DND-41 (cell line): ENCODE measurements at regions not wholly inside any gene's neighbourhood (a gene's known extent, or its start where the extent isn't known, plus 50 kb on each side); places are given as distances from the start of the nearest gene placed in this dataset.

Source experiments
- ATAC-seq: fragments of 200-7000 bp; cut with Tn5 transposase; 3 replicates; pipeline ENCODE4 v1.9.1; 2021; ENCODE audit warnings: low read depth; ENCODE audit not compliant: insufficient read depth
- DNase-seq: peaks from one replicate; pipeline ENCODE4 v3.0.0-alpha.2; 2020
- H2AFZ ChIP-seq: 2 replicates; pipeline ENCODE4 v1.6.0; 2012; ENCODE audit warnings: low read depth, low read length
- H3K27ac ChIP-seq: 2 replicates; pipeline ENCODE4 v1.5.1; 2012; ENCODE audit warnings: low read length, inconsistent platforms
- H3K27me3 ChIP-seq: fragments of 200-600 bp; sonication (generic); 2 replicates; pipeline ENCODE4 v1.6.0; 2012; ENCODE audit warnings: low read length, mild to moderate bottlenecking, inconsistent platforms; ENCODE audit not compliant: insufficient read depth, poor library complexity
- H3K36me3 ChIP-seq: 2 replicates; pipeline ENCODE4 v1.5.1; 2012; ENCODE audit warnings: low read length, inconsistent platforms; ENCODE audit not compliant: insufficient read depth
- H3K4me1 ChIP-seq: 2 replicates; pipeline ENCODE4 v1.5.1; 2012; ENCODE audit warnings: mild to moderate bottlenecking, low read length; ENCODE audit not compliant: insufficient read depth
- H3K4me2 ChIP-seq: 2 replicates; pipeline ENCODE4 v1.6.0; 2012; ENCODE audit warnings: mild to moderate bottlenecking, moderate library complexity, low read length, inconsistent platforms; ENCODE audit not compliant: insufficient read depth
- H3K4me3 ChIP-seq, 2 experiments: fragments of 200-600 bp in 1 of 2; shearing (Covaris generic) in 1 of 2; 2 replicates each; pipeline ENCODE4 v1.5.1; 2012 to 2016; ENCODE audit warnings: inconsistent platforms in 2 of 2, low read length in 2 of 2, mild to moderate bottlenecking in 2 of 2, low read depth in 1 of 2, moderate library complexity in 1 of 2
- H3K79me2 ChIP-seq: 2 replicates; pipeline ENCODE4 v1.6.0; 2012; ENCODE audit warnings: low read length, inconsistent platforms; ENCODE audit not compliant: insufficient read depth
- H3K9ac ChIP-seq: 2 replicates; pipeline ENCODE4 v1.6.0; 2012; ENCODE audit warnings: low read depth, mild to moderate bottlenecking, inconsistent platforms, low read length, moderate library complexity
- H3K9me3 ChIP-seq: 2 replicates; pipeline ENCODE4 v1.5.1; 2012; ENCODE audit warnings: low read length, moderate library complexity, mild to moderate bottlenecking, inconsistent platforms; ENCODE audit not compliant: insufficient read depth, severe bottlenecking
- H4K20me1 ChIP-seq: 2 replicates; pipeline ENCODE4 v1.6.0; 2012; ENCODE audit warnings: low read length; ENCODE audit not compliant: insufficient read depth
- EZH2 ChIP-seq: IDR thresholded peaks from 3 replicates; pipeline ENCODE4 v1.6.1; 2012; ENCODE audit warnings: borderline replicate concordance, low read depth, mild to moderate bottlenecking, moderate library complexity, low read length, inconsistent platforms; ENCODE audit not compliant: severe bottlenecking
- TF ChIP-seq, protein P1 (sequence below): IDR thresholded peaks from 2 replicates; pipeline ENCODE4 v1.5.1; 2012; ENCODE audit warnings: borderline replicate concordance, low read length, moderate library complexity, mild to moderate bottlenecking; ENCODE audit not compliant: poor library complexity, severe bottlenecking; ENCODE audit errors: extremely low read depth

DNA sequence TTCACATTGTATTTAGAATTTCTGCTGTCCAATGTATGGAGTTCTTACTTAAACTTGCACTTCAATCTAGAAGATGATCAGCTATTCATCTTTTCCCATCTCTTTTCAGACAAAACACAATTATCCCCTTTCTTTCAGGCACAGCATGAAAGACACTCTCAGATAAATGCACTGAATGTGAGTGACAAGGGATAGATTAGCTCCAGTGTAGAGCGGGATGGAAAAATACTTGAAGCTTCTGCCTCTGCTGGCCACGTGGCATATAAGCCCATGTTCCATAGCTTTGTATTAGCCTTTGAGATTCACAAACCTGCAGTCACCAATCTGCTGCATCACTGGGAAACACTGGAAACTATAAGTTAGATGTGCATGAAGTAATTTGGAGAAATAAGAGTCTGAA, 162.2 kb upstream of the FAM3C start:
- TF ChIP-seq, protein P1, sequence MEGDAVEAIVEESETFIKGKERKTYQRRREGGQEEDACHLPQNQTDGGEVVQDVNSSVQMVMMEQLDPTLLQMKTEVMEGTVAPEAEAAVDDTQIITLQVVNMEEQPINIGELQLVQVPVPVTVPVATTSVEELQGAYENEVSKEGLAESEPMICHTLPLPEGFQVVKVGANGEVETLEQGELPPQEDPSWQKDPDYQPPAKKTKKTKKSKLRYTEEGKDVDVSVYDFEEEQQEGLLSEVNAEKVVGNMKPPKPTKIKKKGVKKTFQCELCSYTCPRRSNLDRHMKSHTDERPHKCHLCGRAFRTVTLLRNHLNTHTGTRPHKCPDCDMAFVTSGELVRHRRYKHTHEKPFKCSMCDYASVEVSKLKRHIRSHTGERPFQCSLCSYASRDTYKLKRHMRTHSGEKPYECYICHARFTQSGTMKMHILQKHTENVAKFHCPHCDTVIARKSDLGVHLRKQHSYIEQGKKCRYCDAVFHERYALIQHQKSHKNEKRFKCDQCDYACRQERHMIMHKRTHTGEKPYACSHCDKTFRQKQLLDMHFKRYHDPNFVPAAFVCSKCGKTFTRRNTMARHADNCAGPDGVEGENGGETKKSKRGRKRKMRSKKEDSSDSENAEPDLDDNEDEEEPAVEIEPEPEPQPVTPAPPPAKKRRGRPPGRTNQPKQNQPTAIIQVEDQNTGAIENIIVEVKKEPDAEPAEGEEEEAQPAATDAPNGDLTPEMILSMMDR: no peak
- TF ChIP-seq EZH2: no peak
- no peak overlapping the region for H3K9ac ChIP-seq
- H3K79me2 ChIP-seq: no peaks in the 10 kb centered on the region
- H3K27ac ChIP-seq: no peak overlapping the region
- H3K27me3 ChIP-seq: no peaks in the 10 kb centered on the region
- ATAC-seq (no peak), DNase-seq (no peak)
- no peaks in the 10 kb centered on the region for H3K4me1 ChIP-seq
- H2AFZ ChIP-seq: no peak overlapping the region
- H3K36me3 ChIP-seq: no peaks in the 10 kb centered on the region
- H3K9me3 ChIP-seq: no peaks in the 10 kb centered on the region
- H3K4me3 ChIP-seq: no peak overlapping the region
- H3K4me2 ChIP-seq: no peak overlapping the region
- no peaks in the 10 kb centered on the region for H4K20me1 ChIP-seq

DNA sequence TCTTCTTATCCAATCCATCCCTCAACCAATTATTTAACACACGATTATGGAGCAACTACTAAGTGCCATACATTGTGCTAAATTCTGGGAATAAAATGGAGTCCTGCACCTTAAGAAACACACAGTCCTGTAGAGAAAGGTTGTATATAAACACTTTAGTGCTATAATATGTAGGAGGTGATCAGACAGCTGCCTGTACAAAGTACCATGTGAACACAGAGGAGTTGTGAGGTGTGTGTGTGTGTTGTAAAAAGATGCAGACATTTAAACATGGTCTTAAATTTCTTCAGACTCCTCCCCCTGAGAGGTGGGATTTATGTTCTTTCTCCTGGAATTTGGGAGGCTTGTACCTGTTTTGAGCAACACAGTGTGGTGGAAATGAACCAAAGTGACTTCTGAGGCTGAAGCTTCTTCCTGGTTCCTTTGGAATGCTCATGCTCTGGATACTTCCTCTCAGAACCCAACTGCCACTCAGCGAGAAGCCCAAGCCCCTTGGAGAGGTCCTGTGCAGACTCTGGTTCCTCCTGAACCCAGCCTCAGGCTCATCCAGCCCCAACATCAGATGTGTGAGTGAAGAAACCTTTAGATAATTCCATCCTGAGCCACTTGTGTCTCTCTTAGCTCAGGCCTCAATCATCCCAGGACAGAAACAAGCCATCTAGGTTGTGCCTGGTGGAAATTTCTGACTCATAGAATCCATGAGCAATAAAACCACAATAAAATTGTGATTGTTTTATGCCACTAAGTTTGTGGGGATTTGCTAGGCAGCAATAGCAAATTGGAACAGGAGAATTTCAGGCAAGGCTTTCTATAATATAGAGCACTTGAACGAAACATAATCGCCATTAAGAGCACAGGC, 161.2 kb upstream of the FAM3C start:
- H3K27me3 ChIP-seq: no peaks in the 10 kb centered on the region
- no peaks in the 10 kb centered on the region for H4K20me1 ChIP-seq
- H3K4me3 ChIP-seq: no peak overlapping the region
- no peak overlapping the region for H3K27ac ChIP-seq
- TF ChIP-seq EZH2: no peak
- TF ChIP-seq, protein P1: no peak
- ATAC-seq: no peak
- H2AFZ ChIP-seq: no peak overlapping the region
- H3K9me3 ChIP-seq: no peaks in the 10 kb centered on the region
- H3K4me1 ChIP-seq: no peaks in the 10 kb centered on the region
- H3K4me2 ChIP-seq: no peak overlapping the region
- no peaks in the 10 kb centered on the region for H3K79me2 ChIP-seq
- DNase-seq: no peak
- H3K9ac ChIP-seq: no peak overlapping the region
- no peaks in the 10 kb centered on the region for H3K36me3 ChIP-seq

DNA sequence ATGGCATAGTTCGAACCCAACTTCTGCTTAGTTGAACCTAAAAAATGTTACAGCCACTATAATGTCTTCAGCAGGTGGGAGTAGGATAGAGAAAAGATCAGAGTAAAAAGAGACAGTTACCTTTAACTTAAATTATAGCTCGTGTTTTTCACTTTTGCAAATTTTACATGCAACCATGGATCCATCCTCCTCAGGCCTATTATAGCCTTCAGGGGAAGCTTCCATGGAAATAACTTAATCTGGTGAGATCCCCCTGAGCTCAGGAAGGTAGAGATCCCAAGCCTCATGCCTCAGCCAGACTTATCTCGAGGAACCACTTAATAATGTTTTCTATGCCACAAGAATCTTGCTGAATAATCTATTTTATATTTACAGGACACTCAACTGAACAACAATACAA, 159.4 kb upstream of the FAM3C start:
- no peak overlapping the region for H2AFZ ChIP-seq

DNA sequence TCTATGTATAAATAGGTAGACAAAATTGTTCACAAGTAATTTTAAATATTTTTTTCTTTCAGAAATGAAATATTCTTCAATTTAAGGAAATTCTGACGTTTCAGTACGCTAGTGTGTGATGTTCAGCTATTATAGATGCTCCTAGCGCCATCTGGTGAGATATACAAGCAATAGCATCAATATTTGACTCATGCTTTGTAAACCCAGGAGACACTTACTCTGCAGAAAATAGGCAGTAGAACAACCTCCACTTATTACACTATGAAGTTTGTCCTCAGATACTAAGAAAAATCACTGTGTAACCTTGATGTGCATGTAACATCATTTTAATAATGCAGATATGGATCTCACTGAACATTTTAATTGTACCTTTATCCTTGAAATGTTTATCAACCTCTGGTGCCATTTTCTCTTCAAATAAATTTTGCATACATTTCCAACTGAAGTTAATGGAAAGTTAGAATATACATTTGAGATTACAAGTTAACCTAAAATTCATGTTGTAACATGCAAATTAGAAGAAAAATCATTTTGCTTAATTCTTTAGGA, 151.5 kb upstream of the FAM3C start:
- no peaks in the 10 kb centered on the region for H4K20me1 ChIP-seq
- no peak overlapping the region for H2AFZ ChIP-seq
- ATAC-seq (peak; percentile 94), DNase-seq (no peak)
- no peak overlapping the region for H3K27ac ChIP-seq
- TF ChIP-seq, protein P1: peak; percentile 84
- TF ChIP-seq EZH2: no peak
- no peaks in the 10 kb centered on the region for H3K9me3 ChIP-seq
- no peaks in the 10 kb centered on the region for H3K4me1 ChIP-seq
- no peaks in the 10 kb centered on the region for H3K79me2 ChIP-seq
- no peaks in the 10 kb centered on the region for H3K27me3 ChIP-seq
- H3K36me3 ChIP-seq: no peaks in the 10 kb centered on the region
- no peak overlapping the region for H3K4me3 ChIP-seq
- peak overlapping the region; percentile 9; the same call in 1 of the 2 replicates for H3K4me2 ChIP-seq
- no peak overlapping the region for H3K9ac ChIP-seq

More for the DNA sequence above, 159.4 kb upstream of the FAM3C start:
- H3K4me2 ChIP-seq: no peak overlapping the region
- H3K4me1 ChIP-seq: no peaks in the 10 kb centered on the region
- H3K4me3 ChIP-seq: no peak overlapping the region
- no peaks in the 10 kb centered on the region for H3K79me2 ChIP-seq
- H3K9ac ChIP-seq: no peak overlapping the region
- ATAC-seq (no peak), DNase-seq (no peak)
- H3K9me3 ChIP-seq: no peaks in the 10 kb centered on the region
- H3K27me3 ChIP-seq: no peaks in the 10 kb centered on the region
- TF ChIP-seq EZH2: no peak
- no peaks in the 10 kb centered on the region for H3K36me3 ChIP-seq
- H4K20me1 ChIP-seq: no peaks in the 10 kb centered on the region
- H3K27ac ChIP-seq: no peak overlapping the region
